Tongue (tissue), 1 donor: ENCODE measurements at regions not wholly inside any gene's neighbourhood (a gene's known extent, or its start where the extent isn't known, plus 50 kb on each side); places are given as distances from the start of the nearest gene placed in this dataset.

ENCODE experiments used
- DNase-seq: peaks from one replicate; pipeline ENCODE4 v3.0.0-alpha.2; 2015

DNA sequence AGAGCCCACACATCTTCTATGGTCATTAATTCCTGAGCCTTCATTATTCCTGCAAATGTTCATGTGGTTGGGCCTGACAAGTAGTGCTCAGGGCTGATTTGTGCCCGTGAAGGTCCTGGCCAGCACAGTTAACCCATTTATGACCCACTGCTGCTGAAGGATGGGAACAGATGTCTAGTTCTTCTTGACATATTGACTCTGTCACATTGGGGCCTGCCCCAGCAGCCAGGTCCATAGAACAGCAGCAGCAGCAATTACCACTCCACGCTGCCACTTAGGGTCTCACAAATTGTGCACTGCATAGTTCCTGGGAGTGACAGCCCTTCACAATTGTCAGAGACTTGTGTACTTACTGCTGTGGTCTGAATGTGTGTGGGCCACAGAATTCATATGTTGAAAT, 442.3 kb upstream of the RGPD4 start:
- DNase-seq, result no peak

DNA sequence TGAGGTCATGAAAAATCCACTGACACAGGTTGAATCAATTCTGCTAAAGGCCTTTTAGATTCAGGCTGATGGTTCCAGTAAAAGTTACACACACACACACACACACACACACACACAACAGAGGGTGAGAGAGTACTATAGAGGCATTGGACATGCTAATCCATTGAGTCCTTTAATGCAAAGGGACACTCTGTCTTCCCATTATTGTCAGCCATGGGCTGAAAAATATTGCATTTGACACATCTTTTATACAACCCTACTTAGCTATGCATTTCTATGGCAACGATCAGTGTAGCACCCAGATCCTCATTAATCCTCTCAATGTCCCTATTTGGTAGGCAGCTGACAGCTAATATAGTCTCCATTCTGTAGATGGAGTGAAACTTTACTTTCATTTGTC, 440.8 kb upstream of the RGPD4 start:
- no peak for DNase-seq

DNA sequence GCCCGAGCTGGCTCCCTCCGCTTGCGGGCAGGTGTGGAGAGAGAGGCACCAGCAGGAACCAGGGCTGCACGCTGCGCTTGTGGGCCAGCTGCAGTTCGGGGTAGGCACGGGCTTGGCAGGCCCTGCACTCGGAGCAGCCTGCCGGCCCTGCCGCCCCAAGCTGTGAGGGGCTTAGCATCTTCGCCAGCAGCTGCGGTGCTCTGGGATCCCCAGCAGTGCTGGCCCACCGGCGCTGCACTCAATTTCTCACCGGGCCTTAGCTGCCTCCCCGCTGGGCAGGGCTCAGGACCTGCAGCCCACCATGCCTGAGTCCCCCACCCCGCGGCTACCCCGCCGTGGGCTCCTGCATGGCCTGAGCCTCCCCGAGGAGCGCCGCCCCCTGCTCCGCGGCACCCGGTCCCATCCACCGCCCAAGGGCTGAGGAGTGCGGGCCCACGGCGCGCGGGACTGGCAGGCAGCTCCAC, 434.4 kb upstream of the RGPD4 start:
- DNase-seq, result no peak

DNA sequence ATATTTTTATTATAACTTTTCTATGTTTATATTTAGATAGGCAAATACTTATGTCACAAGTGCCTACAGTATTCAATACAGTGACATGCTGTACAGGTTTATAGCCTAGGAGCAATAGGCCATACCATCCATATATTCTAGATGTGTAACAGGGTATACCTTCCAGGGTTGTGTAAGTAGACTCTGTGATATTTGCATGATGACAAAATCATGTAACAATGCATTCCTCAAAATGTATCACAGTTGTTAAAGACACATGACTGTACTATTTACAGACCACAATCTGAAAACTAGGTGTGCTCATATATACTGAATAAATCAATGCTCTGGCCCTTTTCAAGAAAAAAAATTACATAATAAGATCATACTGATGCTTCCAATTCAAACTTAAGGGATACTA, 433.2 kb upstream of the RGPD4 start:
- no peak for DNase-seq

DNA sequence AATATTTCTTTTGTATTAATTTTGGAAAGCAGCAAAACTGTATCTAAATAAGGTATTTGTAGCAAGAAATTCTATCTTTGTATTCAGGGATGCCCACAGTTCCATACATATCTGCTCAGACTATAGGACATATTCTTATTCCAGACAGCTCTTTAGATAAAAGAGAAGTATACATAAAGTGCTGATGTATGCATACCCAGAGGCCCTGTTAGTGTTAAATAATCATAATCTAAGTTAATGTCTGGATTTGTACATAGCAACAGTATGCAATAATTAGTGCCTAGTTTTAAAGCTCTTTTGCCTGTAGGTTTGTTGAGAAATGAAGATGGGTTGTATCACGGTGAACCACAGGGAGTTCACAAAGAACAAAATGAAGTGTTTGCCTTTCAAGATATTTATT, 428.0 kb upstream of the RGPD4 start:
- no peak for DNase-seq

DNA sequence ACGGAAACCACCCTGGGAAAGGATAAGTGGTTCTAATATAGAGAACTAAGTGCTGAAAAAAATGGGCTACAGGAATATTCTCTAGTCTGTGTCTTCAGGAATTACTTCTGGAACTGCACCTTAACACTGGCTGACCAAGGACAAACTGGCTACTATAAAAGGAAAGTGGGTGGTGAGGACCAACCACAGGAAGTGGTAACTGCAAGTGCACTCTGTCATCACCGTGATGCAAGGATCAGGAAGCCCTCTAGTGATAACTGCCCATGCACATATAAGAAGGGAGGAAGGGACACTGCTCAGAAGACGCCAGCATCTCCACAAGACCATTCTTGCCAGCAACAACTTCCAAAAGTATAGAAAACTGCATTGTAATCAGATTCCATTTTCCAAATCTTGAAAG, 424.4 kb upstream of the RGPD4 start:
- no peak for DNase-seq

DNA sequence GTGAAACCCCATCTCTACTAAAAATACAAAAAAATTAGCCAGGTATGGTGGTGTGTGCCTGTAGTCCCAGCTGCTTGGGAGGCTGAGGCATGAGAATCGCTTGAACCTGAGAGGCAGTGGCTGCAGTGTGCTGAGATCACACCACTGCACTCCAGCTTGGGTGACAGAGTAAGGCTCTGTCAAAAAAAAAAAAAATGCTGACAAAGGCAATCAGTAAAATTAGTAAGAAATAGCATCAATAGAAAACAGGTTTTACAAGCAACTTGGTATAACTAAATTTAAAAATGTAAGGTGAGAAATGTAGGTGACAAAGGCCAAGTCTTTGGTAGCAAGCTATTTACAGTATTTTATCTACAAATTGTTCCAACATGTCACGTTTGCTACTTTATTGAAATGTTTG, 421.4 kb upstream of the RGPD4 start:
- no peak for DNase-seq

DNA sequence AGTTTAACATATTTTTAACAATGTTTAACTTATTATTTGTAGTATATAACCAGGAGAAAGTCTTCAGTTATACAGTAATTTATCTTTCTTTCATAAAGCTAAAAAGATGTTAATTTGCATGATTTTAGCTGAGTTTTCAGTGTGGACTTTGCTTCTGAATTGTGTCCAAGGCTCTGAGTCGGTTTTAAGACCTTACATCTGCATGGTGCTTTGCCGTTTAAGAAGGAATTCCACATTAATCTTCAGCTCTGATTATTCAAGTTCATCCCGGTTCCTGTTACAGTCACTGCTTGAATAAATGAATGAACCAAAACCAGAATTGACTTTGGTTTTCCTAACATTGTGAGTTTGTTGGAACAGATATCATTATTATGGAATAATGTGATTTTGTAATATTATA, 419.7 kb upstream of the RGPD4 start:
- peak; percentile 19 for DNase-seq

DNA sequence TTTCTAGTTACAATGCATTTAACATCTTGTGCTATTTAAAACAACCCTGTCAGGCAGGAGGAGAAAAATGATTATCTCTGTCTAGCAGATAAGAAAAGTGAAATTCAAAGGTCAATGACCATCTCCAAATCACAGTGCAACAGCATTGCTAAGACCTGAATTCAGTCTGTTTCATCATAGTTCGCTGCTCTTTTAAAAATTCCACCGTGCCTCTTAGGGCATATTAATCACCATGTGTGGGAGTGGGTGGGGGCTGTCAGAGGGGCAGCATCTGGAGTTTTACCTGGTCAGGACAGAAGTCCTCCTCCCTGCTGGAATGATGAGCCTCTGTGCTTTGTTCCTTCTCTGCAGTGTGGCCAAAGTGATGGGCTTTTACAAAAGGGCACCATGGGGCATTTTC, 418.7 kb upstream of the RGPD4 start:
- no peak for DNase-seq

DNA sequence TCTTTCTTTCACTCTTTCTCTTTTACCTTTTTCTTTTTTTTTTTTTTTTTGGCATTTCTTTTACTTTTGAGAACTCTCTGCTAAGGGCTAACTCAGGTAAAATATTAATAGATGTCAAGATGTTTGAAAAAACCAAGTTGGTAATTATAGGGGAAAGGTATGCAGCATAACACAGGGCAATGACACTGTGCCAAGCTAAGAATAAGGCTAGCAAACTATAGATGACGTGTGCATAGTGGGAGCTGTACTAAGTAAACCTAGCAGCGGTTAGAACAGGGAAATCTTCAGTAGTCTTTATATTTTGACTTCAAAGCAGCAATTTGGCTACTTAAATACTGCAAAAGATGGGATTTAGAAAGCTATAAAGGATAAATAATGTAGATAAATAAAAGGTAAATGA, 415.4 kb upstream of the RGPD4 start:
- no peak for DNase-seq

DNA sequence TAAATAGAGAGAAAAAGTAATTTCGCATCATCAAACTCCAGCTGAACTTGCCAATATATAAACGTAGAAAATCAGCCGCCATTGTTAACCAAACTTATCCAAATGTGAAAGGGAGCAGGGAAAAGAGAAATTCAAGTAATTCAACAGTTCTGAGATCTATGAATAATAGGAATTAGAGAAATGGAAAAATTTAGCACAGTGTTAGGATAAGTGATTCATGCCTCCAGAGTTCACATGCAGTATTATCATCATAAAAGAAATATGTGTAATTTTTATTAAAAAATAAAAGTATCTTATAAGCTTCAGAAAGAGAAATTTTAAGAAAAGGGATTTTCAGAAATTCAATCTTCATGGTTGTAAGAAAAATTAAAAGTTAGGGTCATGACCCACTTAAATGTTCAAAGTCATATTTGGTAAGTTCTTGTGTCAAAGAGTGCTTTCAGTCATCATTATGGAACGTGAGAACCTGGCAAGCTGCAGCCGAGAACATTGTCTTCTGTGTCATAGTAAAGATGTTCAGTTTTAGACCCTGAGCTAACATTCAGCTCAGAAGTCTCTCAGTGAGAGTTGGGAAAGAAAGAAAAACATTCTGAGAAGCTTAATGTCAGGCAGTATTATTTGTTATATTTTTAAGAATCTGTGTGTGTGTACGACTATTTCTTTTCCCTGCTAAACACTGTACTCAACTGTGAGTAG, 414.3 kb upstream of the RGPD4 start:
- DNase-seq, result no peak

DNA sequence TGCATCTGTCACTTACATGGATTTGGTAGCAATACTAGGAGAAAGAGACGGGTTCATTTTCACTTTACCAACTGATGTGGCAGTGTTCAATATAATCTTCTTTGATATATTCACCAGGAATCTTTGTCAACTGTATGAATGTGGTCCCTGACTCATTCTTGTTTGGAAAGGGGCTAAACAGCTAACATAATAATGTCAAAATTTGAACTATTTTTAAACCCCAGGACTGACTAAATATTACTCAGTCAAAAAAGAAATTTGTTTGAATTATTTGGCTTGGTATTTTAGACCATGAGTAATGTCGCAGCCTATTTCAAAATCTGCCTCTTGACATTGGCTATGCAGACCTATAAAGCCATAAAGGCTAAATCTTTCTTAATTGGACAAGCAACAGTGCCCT, 413.7 kb upstream of the RGPD4 start:
- no peak for DNase-seq

DNA sequence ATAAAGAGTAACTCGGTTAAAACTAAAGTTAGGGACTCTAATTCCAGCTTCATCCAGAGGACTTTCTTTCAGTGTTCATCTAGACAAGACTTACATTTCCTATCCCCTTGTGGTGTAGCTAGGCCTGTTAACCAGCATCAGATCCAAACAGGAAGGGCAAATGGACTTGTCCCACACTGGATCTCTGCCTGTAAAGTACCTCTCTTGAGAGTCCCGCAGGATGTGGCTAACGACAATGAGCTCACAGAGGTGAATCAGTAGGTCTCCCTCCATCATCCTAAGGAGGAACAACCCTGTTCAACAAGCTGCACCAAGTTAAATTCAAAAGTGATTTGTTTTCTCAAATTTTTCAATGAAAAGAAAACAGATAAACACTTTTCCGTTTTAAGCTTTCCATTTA, 412.3 kb upstream of the RGPD4 start:
- DNase-seq, result no peak

DNA sequence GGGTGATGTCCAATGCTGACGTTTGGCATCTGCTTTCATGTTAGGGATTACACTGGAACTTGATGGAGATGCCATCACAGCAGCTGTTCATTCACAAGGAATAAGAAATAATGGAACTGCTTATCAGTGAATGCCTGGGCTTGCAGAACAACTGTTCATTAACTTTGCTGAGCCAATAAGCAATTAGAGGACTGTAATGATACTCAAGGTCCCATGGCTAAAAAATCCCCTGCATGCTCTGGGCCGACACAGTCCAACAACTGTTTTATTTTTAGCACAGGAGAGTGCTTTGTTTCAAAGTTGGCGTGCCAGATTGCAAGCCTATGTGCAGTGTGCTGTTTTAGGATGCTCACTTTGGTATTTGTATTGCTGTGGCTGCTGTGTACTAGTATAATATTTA, 408.0 kb upstream of the RGPD4 start:
- peak; percentile 88 for DNase-seq

DNA sequence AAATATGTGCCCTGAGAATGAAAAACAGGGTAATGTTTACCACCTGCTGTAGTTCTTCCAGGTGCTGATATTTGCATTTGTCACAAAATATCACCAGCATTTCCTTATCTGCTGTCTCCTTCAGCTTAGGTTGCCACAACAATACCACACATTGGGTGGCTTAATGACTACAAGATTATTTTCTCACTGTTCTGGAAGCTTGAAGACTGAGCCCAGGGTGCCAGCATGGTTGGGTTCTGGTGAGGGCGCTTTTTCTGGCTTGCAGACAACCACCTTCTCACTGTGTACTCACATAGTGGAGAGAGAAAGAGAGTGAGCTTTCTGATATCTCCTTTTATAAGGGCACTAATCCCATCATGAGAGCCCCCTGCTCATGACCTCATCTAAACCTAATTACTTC, 407.5 kb upstream of the RGPD4 start:
- DNase-seq, result no peak

DNA sequence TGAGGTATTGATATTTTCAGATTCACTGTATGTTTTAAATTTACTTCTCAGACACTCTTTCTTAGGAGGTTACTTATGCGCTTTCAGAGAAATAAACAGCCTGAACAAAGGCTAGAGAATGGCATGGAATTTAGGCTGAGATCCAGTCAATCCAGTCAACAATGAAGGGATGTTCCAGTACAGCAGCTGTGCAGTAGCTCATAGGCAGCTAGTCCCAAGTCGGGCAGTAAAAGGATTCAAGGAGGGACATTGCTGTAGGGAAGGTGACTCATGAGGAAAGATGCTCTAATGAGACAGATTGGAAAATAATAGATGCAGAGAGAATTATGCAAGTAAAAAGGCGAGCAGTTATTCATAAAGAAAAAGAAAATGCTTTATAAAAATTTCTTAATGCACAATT, 397.9 kb upstream of the RGPD4 start:
- DNase-seq, result no peak

DNA sequence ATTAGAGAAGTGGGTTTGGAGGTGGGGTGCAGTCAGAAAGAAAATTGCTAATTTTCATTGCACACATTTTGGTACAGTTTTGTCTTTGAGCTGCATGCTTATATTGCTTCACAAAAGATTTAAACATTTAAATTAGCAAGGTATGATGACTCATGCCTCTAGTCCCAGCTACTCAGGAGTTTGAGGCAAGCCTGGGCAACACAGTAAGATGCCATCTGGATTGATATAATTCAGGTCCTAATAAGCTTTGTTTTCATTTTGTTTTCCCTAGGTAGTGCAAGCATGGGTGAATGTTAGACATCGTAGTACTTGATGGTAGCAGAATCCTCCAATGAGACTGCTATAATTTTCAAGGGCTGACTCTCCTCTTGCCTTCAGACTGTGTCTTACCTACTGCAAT, 396.7 kb upstream of the RGPD4 start:
- DNase-seq, result no peak

DNA sequence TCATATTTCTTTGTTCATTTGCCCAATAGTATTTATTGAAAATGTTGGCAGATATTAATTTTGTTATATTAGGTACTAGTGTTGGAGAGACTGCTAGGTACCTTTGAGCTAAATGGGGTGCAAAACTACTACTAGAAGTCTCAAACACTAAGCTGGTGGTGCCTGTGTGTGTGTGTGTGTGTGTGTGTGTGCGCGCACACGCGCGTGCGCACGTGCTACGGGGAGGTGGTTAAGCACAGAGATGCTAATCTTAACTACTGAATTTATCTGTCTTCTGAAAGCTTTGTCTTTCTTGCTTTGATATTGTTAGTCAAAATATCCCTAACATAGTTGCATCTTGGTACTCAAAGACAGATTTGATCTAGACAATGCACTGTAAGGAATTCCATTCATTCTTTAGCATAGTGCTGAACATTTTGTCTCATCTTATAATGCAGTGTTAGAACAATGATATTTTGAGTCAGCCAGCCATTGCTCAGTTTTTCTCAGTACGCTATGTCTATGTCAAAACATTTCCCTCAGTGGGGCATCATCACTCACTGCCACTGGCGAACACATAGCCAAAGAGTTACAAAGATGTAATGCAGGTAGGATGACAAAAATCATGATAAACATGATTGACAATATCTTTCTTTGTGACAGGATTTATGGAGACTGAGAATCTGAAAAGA, 396.0 kb upstream of the RGPD4 start:
- DNase-seq, result no peak

DNA sequence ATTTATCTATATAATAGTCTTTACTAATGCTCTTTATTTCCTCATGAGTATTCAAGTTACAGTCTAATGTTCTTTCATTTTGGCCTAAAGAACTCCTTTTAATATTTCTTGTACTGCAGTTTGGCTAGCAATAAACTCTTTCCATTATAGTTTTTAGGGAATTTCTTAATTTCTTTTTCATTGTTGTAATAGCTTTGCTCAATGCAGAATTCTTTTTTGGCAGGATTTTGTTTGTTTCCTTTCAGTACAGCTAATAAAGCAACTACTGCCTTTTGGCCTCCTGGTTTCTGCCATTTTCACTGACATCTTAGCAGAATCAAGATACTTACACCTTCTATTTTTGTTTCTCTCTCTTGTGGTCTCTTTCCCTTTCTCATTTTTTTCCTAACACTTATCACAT, 390.4 kb upstream of the RGPD4 start:
- no peak for DNase-seq

DNA sequence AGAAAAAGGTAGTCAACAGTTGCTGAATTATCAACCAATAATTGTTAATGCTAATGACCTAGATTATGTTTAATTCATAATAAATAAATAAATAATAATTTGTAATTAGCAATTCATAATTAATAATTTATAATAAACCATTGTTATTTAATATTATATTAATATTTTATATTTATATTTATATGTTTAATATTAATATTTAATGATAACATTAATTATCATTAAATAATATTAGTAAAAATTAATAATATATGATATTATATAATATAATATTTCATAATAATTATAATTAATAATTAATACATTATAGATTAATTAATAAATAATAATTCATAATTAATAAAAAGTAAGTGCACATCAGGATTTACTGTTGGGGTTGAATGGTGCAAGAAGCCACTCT, 389.4 kb upstream of the RGPD4 start:
- DNase-seq, result no peak

DNA sequence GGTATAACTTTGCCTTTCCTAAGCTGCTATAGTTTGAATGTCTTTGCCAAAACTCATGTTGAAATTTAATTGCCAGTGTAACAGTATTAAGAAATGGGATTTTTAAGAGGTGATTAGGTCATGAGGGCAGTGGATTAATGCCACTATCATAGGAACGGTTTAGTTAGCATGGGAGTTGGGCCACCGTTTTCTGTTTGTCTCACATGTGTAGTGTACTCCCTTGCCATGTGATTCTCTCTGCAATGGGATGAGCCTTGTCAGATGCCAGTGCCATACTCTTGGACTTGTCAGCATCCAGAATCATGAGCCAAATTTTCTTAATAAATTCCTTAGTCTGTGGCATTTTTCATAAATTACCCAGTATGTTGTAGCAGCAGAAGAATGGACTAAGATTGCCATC, 388.9 kb upstream of the RGPD4 start:
- no peak for DNase-seq

DNA sequence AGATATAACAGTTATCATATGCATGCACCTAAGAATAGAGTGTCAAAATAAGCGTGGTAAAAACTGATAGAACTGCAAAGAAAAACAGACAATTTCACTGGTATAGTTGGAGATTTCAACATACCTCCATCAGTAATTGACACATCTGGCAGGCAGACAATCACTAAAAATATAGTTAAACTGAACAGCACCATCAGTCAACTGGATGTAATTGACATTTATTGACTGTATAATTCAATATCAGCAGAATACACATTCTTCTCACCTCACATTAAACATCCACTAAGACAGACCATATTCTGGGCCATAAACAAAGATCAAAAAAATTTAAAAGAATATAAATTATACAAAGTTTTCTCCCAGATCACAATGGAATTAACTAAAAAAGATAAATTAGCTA, 378.5 kb upstream of the RGPD4 start:
- DNase-seq, result no peak

DNA sequence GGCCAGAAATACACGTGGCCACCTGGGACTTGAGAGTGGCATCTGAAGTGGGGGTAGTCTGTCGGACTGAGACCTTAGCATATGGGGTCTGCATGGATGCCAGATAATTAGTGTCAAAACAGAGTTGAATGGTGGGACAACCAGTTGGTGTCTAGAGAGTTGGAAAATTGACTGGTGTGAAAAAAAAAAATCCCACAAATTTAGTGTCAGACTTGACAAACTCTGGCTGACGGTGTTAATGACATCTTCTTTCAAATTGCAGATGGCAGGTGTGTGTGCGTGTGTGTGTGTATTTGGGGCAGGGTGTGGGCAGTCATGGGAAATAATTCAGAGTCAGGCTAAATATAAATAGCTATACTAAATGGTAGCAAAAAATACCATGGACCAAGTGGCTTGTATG, 365.4 kb upstream of the RGPD4 start:
- DNase-seq, result no peak

DNA sequence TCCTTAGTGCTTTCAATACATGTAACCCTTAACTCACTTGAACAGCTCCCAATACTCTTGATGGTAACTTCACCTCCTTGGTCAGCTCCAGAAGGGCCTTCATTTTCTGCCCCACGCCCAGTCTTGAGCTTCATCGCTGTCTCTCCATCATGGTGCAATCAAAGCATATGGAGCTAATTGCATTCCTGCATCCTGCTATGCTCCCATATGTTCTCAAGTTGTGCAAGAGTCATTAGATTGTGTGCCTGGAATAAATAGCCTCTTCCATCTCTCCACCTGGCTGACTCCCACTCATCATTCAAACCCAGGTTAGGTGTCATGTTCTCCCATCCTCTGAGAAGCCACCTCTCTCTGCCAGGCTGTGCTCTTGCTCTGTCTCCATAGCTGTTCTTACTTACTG, 364.5 kb upstream of the RGPD4 start:
- DNase-seq, result no peak

DNA sequence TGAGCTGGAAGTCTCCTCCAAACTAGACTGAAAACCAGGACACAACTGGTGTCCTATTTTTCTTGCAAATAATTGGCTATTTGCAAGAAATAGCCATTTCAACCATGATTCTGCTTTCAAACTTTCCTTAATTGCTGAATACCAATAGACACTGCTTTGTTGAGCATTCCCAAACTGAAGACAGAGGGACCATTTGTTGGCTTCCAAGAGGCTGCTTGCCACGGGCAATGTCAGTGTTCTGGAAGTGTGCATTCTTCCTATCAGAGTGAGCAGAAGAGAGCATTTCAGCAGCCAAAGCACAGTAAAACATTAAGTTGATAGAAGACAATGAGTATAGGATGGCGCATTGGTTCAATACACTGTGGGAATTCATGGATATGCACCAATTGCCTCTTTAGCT, 360.5 kb upstream of the RGPD4 start:
- no peak for DNase-seq
